PC-9 (cell line): ENCODE measurements at regions not wholly inside any gene's neighbourhood (a gene's known extent, or its start where the extent isn't known, plus 50 kb on each side); places are given as distances from the start of the nearest gene placed in this dataset.

Experiments
- BruUV-seq: library from RNA; stranded (reverse); fragments of 400-500 nt; replicated peaks from 2 replicates; lab custom pipeline; 2021; lab: Mats Ljungman, UMichigan
- CTCF ChIA-PET: fragments of 300-600 bp; sonication (Branson Sonifier 250); formaldehyde crosslinking; loops from one replicate; lab custom pipeline; 2022; ENCODE audit warnings: antibody characterized with exemption; lab: Charles Lee
- POLR2A ChIA-PET: fragments of 300-600 bp; sonication (Branson Sonifier 250); formaldehyde crosslinking; loops from one replicate; lab custom pipeline; 2022; ENCODE audit warnings: antibody characterized with exemption; ENCODE audit not compliant: unreplicated experiment; lab: Charles Lee
- DNase-seq, 2 experiments: peaks; one replicate each; pipeline versions ENCODE4 v3.0.0 to v3.0.0-alpha.2; 2015 to 2022; ENCODE audit warnings: mixed read lengths in 1 of 2
- H2AFZ ChIP-seq: fragments of 200-600 bp; sonication (generic); 2 replicates; pipeline ENCODE4 v1.8.1; 2017; ENCODE audit warnings: antibody characterized with exemption
- H3F3A ChIP-seq: fragments of 200-600 bp; sonication (generic); 2 replicates; pipeline ENCODE4 v1.8.1; 2017; ENCODE audit warnings: antibody characterized with exemption, mild to moderate bottlenecking, low read depth; ENCODE audit not compliant: insufficient read depth
- H3K27ac ChIP-seq: fragments of 200-600 bp; sonication (generic); 2 replicates; pipeline ENCODE4 v1.6.1; 2016; ENCODE audit warnings: mixed run types
- H3K27me3 ChIP-seq: fragments of 200-600 bp; sonication (generic); 2 replicates; pipeline ENCODE4 v1.6.1; 2016; ENCODE audit warnings: low read depth, mixed run types; ENCODE audit not compliant: insufficient read depth
- H3K36me3 ChIP-seq: fragments of 200-600 bp; sonication (generic); 2 replicates; pipeline ENCODE4 v1.6.1; 2016; ENCODE audit warnings: low read depth, mixed run types
- H3K4me1 ChIP-seq: fragments of 200-600 bp; sonication (generic); replicated peaks from 2 replicates; pipeline ENCODE4 v1.6.1; 2016; ENCODE audit warnings: mixed run types; ENCODE audit not compliant: insufficient read depth
- H3K4me2 ChIP-seq: fragments of 200-600 bp; sonication (generic); 2 replicates; pipeline ENCODE4 v1.6.1; 2017; ENCODE audit warnings: mixed run types
- H3K4me3 ChIP-seq: fragments of 200-600 bp; sonication (generic); 2 replicates; pipeline ENCODE4 v1.6.1; 2016; ENCODE audit warnings: mixed run types
- H3K79me2 ChIP-seq: fragments of 200-600 bp; sonication (generic); 2 replicates; pipeline ENCODE4 v1.6.1; 2017; ENCODE audit warnings: low read depth, mixed run types
- H3K9me2 ChIP-seq: fragments of 200-600 bp; sonication (generic); 2 replicates; pipeline ENCODE4 v1.8.1; 2017; ENCODE audit warnings: mild to moderate bottlenecking; ENCODE audit not compliant: insufficient read depth
- H3K9me3 ChIP-seq: fragments of 200-600 bp; sonication (generic); 2 replicates; pipeline ENCODE4 v1.8.1; 2016; ENCODE audit warnings: low read depth; ENCODE audit not compliant: insufficient read depth
- H4K20me1 ChIP-seq: fragments of 200-600 bp; sonication (generic); 2 replicates; pipeline ENCODE4 v1.8.1; 2017; ENCODE audit not compliant: insufficient read depth
- EZH2 ChIP-seq: fragments of 200-600 bp; sonication (generic); IDR thresholded peaks from 2 replicates; pipeline ENCODE4 v1.8.0; 2017; ENCODE audit warnings: antibody characterized with exemption, low read depth
- intact Hi-C: fragments of 100-400 bp; cut with micrococcal nuclease; formaldehyde crosslinking; loops from one replicate; pipeline ENCODE4 v1.10.0; 2022; ENCODE audit not compliant: unreplicated experiment
- TF ChIP-seq, protein P1 (sequence below): fragments of 200-600 bp; sonication (generic); conservative IDR thresholded peaks from 2 replicates; pipeline ENCODE4 v1.6.1; 2017; ENCODE audit warnings: mixed run types, antibody characterized with exemption, mild to moderate bottlenecking, moderate library complexity

DNA sequence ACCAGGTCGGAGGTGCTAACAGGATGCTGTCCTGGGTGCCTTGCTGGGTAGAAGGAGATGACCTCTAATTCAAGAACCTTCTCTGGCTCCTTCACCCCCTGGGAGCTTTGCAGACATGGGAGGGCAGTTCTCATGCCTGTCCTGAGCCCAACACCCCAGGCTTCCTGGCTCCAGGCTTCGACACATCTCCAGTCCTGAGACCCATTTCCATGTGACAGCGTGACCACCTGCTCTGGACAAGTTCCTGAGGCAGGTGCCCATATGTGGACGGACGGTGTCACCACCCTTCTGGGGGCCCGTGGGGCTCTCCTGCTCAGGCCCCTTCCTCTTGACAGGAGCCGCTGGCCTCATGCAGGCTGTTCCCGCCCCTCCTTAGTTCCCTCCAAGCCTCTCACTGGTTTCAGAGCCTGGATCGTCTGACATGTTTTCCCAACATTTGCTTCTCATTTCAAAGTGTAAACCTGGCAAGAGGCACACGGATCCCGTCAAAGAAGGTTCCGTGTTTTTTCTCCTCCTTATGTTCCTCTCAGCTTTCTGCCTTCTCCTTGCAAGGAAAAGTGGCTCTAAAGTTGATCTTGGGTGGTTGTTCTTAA is 291.9 kb upstream of the RTL1 start:
- Histone ChIP-seq H3K9me3 (no peaks in the 10 kb centered on the region), H3K36me3 (no peaks in the 10 kb centered on the region), H2AFZ (no peak overlapping the region), H3F3A (no peaks in the 10 kb centered on the region), H3K4me1 (no peaks in the 10 kb centered on the region), H3K4me3 (no peak overlapping the region), H3K9me2 (no peaks in the 10 kb centered on the region), H3K79me2 (no peaks in the 10 kb centered on the region), H3K4me2 (no peak overlapping the region), H4K20me1 (no peaks in the 10 kb centered on the region), H3K27me3 (no peaks in the 10 kb centered on the region), H3K27ac (no peak overlapping the region)
- TF ChIP-seq EZH2: no peak
- TF ChIP-seq, protein P1, sequence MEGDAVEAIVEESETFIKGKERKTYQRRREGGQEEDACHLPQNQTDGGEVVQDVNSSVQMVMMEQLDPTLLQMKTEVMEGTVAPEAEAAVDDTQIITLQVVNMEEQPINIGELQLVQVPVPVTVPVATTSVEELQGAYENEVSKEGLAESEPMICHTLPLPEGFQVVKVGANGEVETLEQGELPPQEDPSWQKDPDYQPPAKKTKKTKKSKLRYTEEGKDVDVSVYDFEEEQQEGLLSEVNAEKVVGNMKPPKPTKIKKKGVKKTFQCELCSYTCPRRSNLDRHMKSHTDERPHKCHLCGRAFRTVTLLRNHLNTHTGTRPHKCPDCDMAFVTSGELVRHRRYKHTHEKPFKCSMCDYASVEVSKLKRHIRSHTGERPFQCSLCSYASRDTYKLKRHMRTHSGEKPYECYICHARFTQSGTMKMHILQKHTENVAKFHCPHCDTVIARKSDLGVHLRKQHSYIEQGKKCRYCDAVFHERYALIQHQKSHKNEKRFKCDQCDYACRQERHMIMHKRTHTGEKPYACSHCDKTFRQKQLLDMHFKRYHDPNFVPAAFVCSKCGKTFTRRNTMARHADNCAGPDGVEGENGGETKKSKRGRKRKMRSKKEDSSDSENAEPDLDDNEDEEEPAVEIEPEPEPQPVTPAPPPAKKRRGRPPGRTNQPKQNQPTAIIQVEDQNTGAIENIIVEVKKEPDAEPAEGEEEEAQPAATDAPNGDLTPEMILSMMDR: no peak
- intact Hi-C loops: no loop called here
- no TSS peak for BruUV-seq
- ChIA-PET POLR2A (no interaction called here), CTCF (no interaction called here)
- no peak for DNase-seq

- H3K27me3 ChIP-seq: no peaks in the 10 kb centered on the region
- no peaks in the 10 kb centered on the region for H3K79me2 ChIP-seq
- H3K4me1 ChIP-seq: no peaks in the 10 kb centered on the region
- no peak overlapping the region for H3K4me3 ChIP-seq
- H3K4me2 ChIP-seq: no peak overlapping the region
- POLR2A ChIA-PET: no interaction called here
- H3F3A ChIP-seq: no peaks in the 10 kb centered on the region
- no peaks in the 10 kb centered on the region for H4K20me1 ChIP-seq
- TF ChIP-seq, protein P1: no peak
- TF ChIP-seq EZH2: no peak
- H3K9me3 ChIP-seq: no peaks in the 10 kb centered on the region
- BruUV-seq: no TSS peak
- DNase-seq: no peak
- intact Hi-C loops: no loop called here
- no peaks in the 10 kb centered on the region for H3K36me3 ChIP-seq
- H3K27ac ChIP-seq: no peak overlapping the region
- no peak overlapping the region for H2AFZ ChIP-seq
- CTCF ChIA-PET: no interaction called here
- no peaks in the 10 kb centered on the region for H3K9me2 ChIP-seq
Measured at GRCh38 chr14:101196051-101196712, 292.7 kb upstream of the RTL1 start.

DNA sequence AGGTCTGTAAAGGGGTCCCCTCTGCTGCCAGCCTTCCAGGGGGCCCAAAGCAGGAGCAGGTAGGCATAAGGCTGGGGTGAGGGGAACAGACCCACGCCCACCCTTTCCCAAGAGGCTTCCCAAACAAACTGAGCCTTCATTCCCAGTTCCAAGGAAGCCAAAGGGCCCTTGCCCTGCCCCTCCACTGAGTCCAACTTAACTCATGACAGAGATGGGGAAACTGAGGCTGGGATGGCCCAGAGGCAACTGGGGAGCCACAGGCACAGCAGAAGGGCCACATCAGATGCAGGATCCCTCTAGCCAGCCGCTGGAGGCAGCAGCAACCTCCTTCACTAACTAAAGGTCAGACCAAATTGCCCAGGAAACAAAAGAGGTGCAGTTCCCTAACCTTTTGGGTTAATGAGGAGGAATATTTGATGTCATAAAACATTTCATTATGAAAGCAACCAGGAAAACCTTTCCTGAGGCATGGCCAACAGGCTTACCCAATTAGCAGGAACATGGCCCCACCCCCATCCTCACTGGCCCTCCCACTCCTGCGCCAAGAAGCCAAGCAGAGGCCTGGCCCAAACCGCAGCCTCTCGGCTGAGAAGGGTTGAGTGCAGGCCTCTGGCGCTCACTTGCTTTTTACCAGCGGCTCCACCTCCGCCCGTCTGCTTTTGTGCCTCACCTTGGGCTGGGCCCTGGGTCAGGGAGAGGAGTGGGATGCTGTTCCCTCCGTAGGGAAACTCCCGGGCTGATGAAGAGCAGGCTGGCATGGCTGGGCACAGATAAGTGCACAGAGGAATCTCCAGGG is 293.5 kb upstream of the RTL1 start:
- CTCF ChIA-PET: no interaction called here
- TF ChIP-seq, protein P1: no peak
- no peak for TF ChIP-seq EZH2
- H3K27me3 ChIP-seq: no peaks in the 10 kb centered on the region
- H3K36me3 ChIP-seq: no peaks in the 10 kb centered on the region
- H3F3A ChIP-seq: no peaks in the 10 kb centered on the region
- no peaks in the 10 kb centered on the region for H3K4me1 ChIP-seq
- no peaks in the 10 kb centered on the region for H3K79me2 ChIP-seq
- H2AFZ ChIP-seq: no peak overlapping the region
- BruUV-seq: no TSS peak
- no peak overlapping the region for H3K4me2 ChIP-seq
- no peak for DNase-seq
- H3K4me3 ChIP-seq: no peak overlapping the region
- H3K9me3 ChIP-seq: no peaks in the 10 kb centered on the region
- POLR2A ChIA-PET: no interaction called here
- no peak overlapping the region for H3K27ac ChIP-seq
- H4K20me1 ChIP-seq: no peaks in the 10 kb centered on the region
- intact Hi-C loops: no loop called here
- H3K9me2 ChIP-seq: no peaks in the 10 kb centered on the region
